ENCODE measurements at regions not wholly inside any gene's neighbourhood (a gene's known extent, or its start where the extent isn't known, plus 50 kb on each side); places are given as distances from the start of the nearest gene placed in this dataset.

GRCh38 chr6:14313248-14313647 lies 195.7 kb downstream of the CD83 start:
- TF ChIP-seq CTCF (IDR thresholded peaks at IDR 0.05): no peak
- TF ChIP-seq POLR2AphosphoS5 (IDR thresholded peaks at IDR 0.05): no peak
- no peak for TF ChIP-seq EP300 (IDR thresholded peaks at IDR 0.05; ENCODE audit: low read depth)
- no peak for TF ChIP-seq POLR2A (IDR thresholded peaks at IDR 0.05)
